ENCODE measurements at regions not wholly inside any gene's neighbourhood (a gene's known extent, or its start where the extent isn't known, plus 50 kb on each side); places are given as distances from the start of the nearest gene placed in this dataset.
"Not testable (repeated sequence)": the region's sequence is repeated elsewhere in the genome, so short reads cannot be mapped to it uniquely, and the experiment has no call there.

DNA sequence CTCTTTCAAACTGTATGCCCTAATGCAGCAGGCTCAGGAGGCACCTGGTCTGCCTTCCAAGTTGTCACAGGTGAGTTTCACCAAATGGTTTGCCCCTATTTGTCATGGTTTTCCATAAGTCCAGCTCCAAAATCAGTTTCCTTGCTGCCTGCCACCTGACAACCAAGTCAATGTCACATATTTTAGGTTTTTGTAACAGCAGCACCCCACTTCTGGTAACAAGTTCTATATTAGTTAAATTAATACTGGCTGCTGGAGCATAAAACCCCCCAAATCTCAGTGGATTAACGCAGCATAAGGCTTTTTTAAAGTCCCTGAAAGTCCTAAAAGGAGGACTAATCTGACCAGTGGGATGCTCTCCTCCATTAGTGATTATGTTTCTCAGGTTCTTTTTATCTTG is 200.7 kb downstream of the RRAGC start:
- DNase-seq: no peak

DNA sequence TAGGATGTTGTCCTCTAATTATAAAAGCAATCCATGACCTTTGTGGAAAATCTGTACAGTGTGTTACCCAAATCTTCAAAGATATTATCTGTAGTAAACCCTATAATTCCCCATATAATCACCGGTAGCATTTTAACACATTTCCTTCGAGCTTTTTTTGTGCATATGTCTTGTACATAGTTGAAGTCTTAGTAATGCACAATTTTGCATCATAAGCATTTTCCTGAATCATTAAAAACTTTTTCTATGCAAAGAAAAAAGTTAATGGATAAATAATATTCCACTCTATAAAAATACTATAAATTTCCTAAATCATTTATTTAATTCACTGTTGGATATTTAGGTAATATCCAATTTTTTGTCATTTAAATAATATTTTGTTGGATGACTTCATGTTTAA is 201.7 kb downstream of the RRAGC start:
- DNase-seq: no peak

- no peak for DNase-seq
Observed at GRCh38 chr1:38657207-38657840, 202.2 kb downstream of the RRAGC start.

DNA sequence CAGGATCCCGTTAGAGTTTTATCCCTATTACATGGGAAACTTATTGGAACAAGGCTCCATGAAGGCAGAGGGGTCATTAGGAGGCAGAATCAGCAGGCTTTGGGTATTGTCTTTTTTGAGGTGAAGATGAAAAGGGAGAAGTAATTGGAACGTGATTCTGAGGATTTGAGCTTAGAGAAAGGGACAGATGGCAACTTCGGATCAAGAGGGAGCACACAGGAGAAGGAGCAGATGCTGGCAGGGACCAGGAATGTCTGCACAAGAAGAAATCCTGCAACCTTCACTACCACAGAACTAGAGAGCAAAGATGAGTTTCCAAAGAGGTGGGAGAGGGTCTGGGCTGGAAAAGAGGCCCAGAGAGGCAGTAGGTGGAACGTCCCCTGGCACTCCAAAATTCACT is 202.8 kb downstream of the RRAGC start:
- no peak for DNase-seq

GRCh38 chr1:38652217-38652616 is 207.4 kb downstream of the RRAGC start:
- no peak for DNase-seq

GRCh38 chr1:38651669-38652068 is 207.9 kb downstream of the RRAGC start:
- DNase-seq: no peak

- DNase-seq: no peak
Observed at GRCh38 chr1:38648417-38648816, 211.2 kb downstream of the RRAGC start.

DNA sequence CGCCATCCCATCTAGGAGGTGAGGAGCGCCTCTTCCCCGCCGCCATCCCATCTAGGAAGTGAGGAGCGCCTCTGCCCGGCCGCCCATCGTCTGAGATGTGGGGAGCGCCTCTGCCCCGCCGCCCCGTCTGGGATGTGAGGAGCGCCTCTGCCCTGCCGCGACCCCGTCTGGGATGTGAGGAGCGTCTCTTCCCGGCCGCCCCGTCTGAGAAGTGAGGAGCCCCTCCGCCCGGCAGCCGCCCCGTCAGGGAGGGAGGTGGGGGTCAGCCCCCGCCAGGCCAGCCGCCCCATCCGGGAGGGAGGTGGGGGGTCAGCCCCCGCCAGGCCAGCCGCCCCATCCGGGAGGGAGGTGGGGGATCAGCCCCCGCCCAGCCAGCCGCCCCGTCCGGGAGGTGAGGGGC is 212.2 kb downstream of the RRAGC start:
- not testable (repeated sequence) for DNase-seq

- DNase-seq: no peak
Observed at GRCh38 chr1:38644092-38644491, 215.5 kb downstream of the RRAGC start.

GRCh38 chr1:38641661-38642060 is 217.9 kb downstream of the RRAGC start:
- no peak for DNase-seq

GRCh38 chr1:38640371-38640770 is 219.2 kb downstream of the RRAGC start:
- no peak for DNase-seq

DNA sequence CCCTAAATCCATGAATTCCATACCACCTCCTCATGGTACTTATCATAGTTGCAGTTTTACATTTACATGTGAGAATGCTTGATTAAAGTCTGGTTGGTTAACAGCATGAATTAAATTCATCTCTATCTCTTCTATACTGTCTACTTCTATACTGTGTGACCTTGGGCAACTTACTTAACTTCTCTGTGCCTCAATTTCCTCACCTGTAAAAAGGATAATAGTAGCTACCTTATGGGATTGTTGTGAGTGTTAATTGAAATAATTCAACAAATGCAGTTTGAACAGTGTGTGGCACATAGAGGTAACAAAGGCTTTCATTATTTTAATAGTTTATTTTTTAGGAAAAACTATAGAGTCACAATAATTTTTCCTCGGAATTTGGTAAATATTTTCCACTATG is 231.3 kb downstream of the RRAGC start:
- DNase-seq: no peak

DNA sequence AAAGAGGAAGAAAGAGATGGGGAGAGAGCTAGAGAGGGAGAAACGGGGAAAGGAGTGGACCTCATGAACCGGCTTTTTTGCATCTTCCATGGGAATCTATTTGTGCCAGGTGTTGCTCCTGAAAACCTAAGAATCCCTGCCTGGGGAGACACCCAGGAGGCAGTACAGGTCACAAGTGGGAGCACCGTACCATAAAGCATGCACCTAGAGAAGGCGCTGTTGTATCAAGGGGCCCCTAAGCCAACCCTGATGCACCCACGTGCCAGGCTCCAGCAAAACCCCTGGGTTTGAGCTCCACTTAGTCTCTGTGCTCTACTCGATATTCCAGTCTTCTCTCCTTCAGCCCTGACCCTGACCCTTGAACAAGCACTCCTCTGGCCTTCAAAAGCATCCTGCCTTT is 233.6 kb downstream of the RRAGC start:
- no peak for DNase-seq

DNA sequence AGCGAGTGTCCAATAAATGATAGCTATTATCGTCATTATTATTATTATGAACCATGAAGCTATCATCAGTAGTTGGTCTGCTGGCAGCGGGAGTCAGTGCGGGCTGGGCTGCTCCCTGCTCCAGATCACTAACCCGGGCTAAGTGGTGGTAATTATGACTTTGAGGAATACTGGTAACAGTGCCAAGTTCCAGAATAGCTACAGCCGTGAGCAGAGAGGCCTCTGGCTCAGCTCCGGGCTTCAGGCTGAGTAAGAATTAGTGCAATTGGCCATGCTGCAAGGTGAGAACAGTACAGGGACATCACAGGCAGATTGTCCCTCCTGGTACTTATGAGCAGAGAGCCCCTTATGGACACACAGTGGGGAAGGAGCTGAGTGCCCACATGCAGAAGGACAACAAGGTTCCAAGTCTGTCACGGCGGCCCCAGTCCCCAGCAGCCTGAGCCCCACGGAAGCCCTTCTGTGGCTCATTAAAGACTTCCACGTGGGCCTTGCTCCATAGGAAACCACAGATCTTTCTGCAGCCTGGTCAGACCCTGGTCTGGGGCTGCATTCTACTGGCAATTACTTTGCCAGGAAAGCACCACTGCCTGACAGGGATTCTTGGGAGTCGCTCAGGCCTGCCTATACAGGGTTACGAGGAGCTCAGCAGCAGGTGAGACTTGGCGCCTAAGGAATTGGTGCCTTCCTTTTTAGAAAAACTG is 235.1 kb downstream of the RRAGC start:
- no peak for DNase-seq

DNA sequence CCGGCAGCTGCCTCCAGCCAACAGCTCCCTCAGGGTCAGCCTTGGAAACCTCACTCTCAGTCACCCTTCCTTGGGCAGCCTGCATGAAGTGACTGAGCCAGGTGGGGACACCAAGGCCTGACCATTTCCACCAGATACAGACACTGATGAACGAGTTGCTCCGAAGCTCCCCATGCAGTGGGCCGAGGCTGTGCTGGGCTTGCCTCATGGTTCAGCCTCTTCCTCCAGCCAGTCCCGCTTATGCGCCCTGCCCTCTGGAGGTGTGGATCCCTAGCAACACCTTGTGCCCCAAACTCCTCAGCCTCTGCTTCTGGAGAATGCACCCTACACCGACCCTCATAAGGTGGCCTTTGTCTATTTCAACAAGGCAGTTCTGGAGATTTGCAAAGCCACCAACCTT is 236.0 kb downstream of the RRAGC start:
- no peak for DNase-seq

GRCh38 chr1:38622197-38622596 is 237.4 kb downstream of the RRAGC start:
- no peak for DNase-seq

- no peak for DNase-seq
Observed at GRCh38 chr1:38616846-38617245, 242.7 kb downstream of the RRAGC start.

GRCh38 chr1:38615680-38616079 is 243.9 kb downstream of the RRAGC start:
- no peak for DNase-seq

- DNase-seq: no peak
Observed at GRCh38 chr1:38614861-38615260, 244.7 kb downstream of the RRAGC start.

DNA sequence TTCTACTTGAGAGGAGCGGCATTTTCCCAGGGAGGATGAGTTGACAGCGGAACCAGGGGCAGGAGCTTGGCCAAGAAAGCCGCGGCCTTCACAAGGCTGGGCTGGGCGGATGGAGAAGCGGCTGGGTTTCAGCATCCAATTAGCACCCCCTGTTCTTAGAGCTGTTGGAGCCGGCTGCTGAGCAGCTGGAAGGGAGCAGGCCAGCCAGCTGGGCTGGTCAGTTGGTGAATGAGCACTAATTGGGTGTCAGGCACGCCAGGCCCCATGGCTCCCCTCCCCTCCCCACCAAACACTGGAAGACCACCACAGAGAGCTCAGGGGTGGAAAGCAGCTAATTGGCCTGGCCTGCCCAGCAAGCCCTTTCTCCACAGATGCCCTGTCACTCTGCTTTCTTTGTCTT is 245.6 kb downstream of the RRAGC start:
- DNase-seq: no peak

DNA sequence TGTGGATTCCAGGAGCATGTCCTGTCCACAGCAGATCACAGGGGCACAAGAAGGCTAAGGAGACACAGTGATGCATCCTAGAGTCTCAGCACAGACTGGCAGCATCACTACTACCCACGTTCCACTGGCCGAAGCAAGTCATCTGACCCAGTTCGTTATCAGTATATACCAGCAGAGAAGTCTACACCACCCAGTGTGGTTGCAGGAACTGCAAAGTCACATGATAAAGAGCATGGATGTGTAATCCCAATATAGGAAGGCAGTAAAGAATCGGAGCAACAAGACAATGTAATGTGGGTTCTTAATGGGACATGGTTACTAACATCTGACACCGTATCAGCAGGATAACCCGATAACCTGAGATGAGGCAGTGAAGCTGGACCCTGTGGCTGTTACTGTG is 246.6 kb downstream of the RRAGC start:
- no peak for DNase-seq

- DNase-seq: no peak
Observed at GRCh38 chr1:38611664-38612211, 247.8 kb downstream of the RRAGC start.

GRCh38 chr1:38609166-38610025 is 250.2 kb downstream of the RRAGC start:
- DNase-seq: no peak

All from CD4-positive, alpha-beta T cell treated with Interferon gamma for 1 hour (primary cell).